ENCODE measurements at regions not wholly inside any gene's neighbourhood (a gene's known extent, or its start where the extent isn't known, plus 50 kb on each side); places are given as distances from the start of the nearest gene placed in this dataset.

GRCh38 chr12:88955531-88955930 is 375.3 kb upstream of the KITLG start:
- H3K4me1 ChIP-seq (ENCODE audit: control insufficient read depth in 1 of 2, insufficient read depth in 2 of 2, low read length in 2 of 2): no peaks in the 10 kb centered on the region
- no peak overlapping the region for H3K27ac ChIP-seq (ENCODE audit: low read length)
- H3K36me3 ChIP-seq (ENCODE audit: control insufficient read depth in 1 of 2, insufficient read depth in 2 of 2, low read length in 2 of 2): no peaks in the 10 kb centered on the region
- H3K4me3 ChIP-seq (ENCODE audit: low read depth in 1 of 2, low read length in 2 of 2): no peak overlapping the region
- no peaks in the 10 kb centered on the region for H3K9me3 ChIP-seq (ENCODE audit: control insufficient read depth in 1 of 2, low read length in 2 of 2)
- H3K27me3 ChIP-seq (ENCODE audit: low read depth, low read length): no peaks in the 10 kb centered on the region

GRCh38 chr12:88953029-88953586 is 372.8 kb upstream of the KITLG start:
- Histone ChIP-seq H3K36me3 (ENCODE audit: control insufficient read depth in 1 of 2, insufficient read depth in 2 of 2, low read length in 2 of 2) (no peaks in the 10 kb centered on the region), H3K4me1 (ENCODE audit: control insufficient read depth in 1 of 2, insufficient read depth in 2 of 2, low read length in 2 of 2) (no peaks in the 10 kb centered on the region)

GRCh38 chr12:88952562-88952942 is 372.3 kb upstream of the KITLG start:
- no peak overlapping the region for H3K4me3 ChIP-seq (ENCODE audit: low read depth in 1 of 2, low read length in 2 of 2)
- no peaks in the 10 kb centered on the region for H3K36me3 ChIP-seq (ENCODE audit: control insufficient read depth in 1 of 2, insufficient read depth in 2 of 2, low read length in 2 of 2)
- no peaks in the 10 kb centered on the region for H3K9me3 ChIP-seq (ENCODE audit: control insufficient read depth in 1 of 2, low read length in 2 of 2)
- no peak overlapping the region for H3K27ac ChIP-seq (ENCODE audit: low read length)
- H3K27me3 ChIP-seq (ENCODE audit: low read depth, low read length): no peaks in the 10 kb centered on the region
- no peaks in the 10 kb centered on the region for H3K4me1 ChIP-seq (ENCODE audit: control insufficient read depth in 1 of 2, insufficient read depth in 2 of 2, low read length in 2 of 2)

More at GRCh38 chr12:88953029-88953586, 372.8 kb upstream of the KITLG start:
- Histone ChIP-seq H3K27me3 (ENCODE audit: low read depth, low read length) (no peaks in the 10 kb centered on the region), H3K9me3 (ENCODE audit: control insufficient read depth in 1 of 2, low read length in 2 of 2) (no peaks in the 10 kb centered on the region), H3K4me3 (ENCODE audit: low read depth in 1 of 2, low read length in 2 of 2) (no peak overlapping the region), H3K27ac (ENCODE audit: low read length) (no peak overlapping the region)

GRCh38 chr12:88951860-88952561 is 371.7 kb upstream of the KITLG start:
- H3K9me3 ChIP-seq (ENCODE audit: control insufficient read depth in 1 of 2, low read length in 2 of 2): no peaks in the 10 kb centered on the region
- H3K27me3 ChIP-seq (ENCODE audit: low read depth, low read length): no peaks in the 10 kb centered on the region
- no peaks in the 10 kb centered on the region for H3K36me3 ChIP-seq (ENCODE audit: control insufficient read depth in 1 of 2, insufficient read depth in 2 of 2, low read length in 2 of 2)
- no peaks in the 10 kb centered on the region for H3K4me1 ChIP-seq (ENCODE audit: control insufficient read depth in 1 of 2, insufficient read depth in 2 of 2, low read length in 2 of 2)
- H3K4me3 ChIP-seq (ENCODE audit: low read depth in 1 of 2, low read length in 2 of 2): no peak overlapping the region
- no peak overlapping the region for H3K27ac ChIP-seq (ENCODE audit: low read length)

- Histone ChIP-seq H3K27me3 (ENCODE audit: low read depth, low read length) (no peaks in the 10 kb centered on the region), H3K4me1 (ENCODE audit: control insufficient read depth in 1 of 2, insufficient read depth in 2 of 2, low read length in 2 of 2) (no peaks in the 10 kb centered on the region), H3K9me3 (ENCODE audit: control insufficient read depth in 1 of 2, low read length in 2 of 2) (no peaks in the 10 kb centered on the region), H3K4me3 (ENCODE audit: low read depth in 1 of 2, low read length in 2 of 2) (no peak overlapping the region), H3K36me3 (ENCODE audit: control insufficient read depth in 1 of 2, insufficient read depth in 2 of 2, low read length in 2 of 2) (no peaks in the 10 kb centered on the region), H3K27ac (ENCODE audit: low read length) (no peak overlapping the region)
Measured at GRCh38 chr12:88951177-88951576, 370.9 kb upstream of the KITLG start.

- Histone ChIP-seq H3K9me3 (ENCODE audit: control insufficient read depth in 1 of 2, low read length in 2 of 2) (no peaks in the 10 kb centered on the region), H3K27me3 (ENCODE audit: low read depth, low read length) (no peaks in the 10 kb centered on the region), H3K36me3 (ENCODE audit: control insufficient read depth in 1 of 2, insufficient read depth in 2 of 2, low read length in 2 of 2) (no peaks in the 10 kb centered on the region), H3K4me1 (ENCODE audit: control insufficient read depth in 1 of 2, insufficient read depth in 2 of 2, low read length in 2 of 2) (peaks cover 0 to 4% of the 10 kb centered on the region in 2 donors), H3K27ac (ENCODE audit: low read length) (no peak overlapping the region), H3K4me3 (ENCODE audit: low read depth in 1 of 2, low read length in 2 of 2) (no peak overlapping the region)
Measured at GRCh38 chr12:88947486-88948043, 367.3 kb upstream of the KITLG start.

GRCh38 chr12:88946372-88946997 is 366.2 kb upstream of the KITLG start:
- Histone ChIP-seq H3K9me3 (ENCODE audit: control insufficient read depth in 1 of 2, low read length in 2 of 2) (no peaks in the 10 kb centered on the region), H3K4me1 (ENCODE audit: control insufficient read depth in 1 of 2, insufficient read depth in 2 of 2, low read length in 2 of 2) (peaks cover 0 to 4% of the 10 kb centered on the region in 2 donors), H3K27me3 (ENCODE audit: low read depth, low read length) (no peaks in the 10 kb centered on the region), H3K4me3 (ENCODE audit: low read depth in 1 of 2, low read length in 2 of 2) (no peak overlapping the region), H3K36me3 (ENCODE audit: control insufficient read depth in 1 of 2, insufficient read depth in 2 of 2, low read length in 2 of 2) (no peaks in the 10 kb centered on the region), H3K27ac (ENCODE audit: low read length) (peak overlapping the region; percentile 14)

- Histone ChIP-seq H3K9me3 (ENCODE audit: control insufficient read depth in 1 of 2, low read length in 2 of 2) (no peaks in the 10 kb centered on the region), H3K4me3 (ENCODE audit: low read depth in 1 of 2, low read length in 2 of 2) (no peak overlapping the region), H3K4me1 (ENCODE audit: control insufficient read depth in 1 of 2, insufficient read depth in 2 of 2, low read length in 2 of 2) (peaks cover 0 to 4% of the 10 kb centered on the region in 2 donors), H3K27me3 (ENCODE audit: low read depth, low read length) (no peaks in the 10 kb centered on the region), H3K36me3 (ENCODE audit: control insufficient read depth in 1 of 2, insufficient read depth in 2 of 2, low read length in 2 of 2) (no peaks in the 10 kb centered on the region), H3K27ac (ENCODE audit: low read length) (no peak overlapping the region)
Measured at GRCh38 chr12:88945051-88945732, 364.9 kb upstream of the KITLG start.

- Histone ChIP-seq H3K4me3 (ENCODE audit: low read depth in 1 of 2, low read length in 2 of 2) (no peak overlapping the region), H3K4me1 (ENCODE audit: control insufficient read depth in 1 of 2, insufficient read depth in 2 of 2, low read length in 2 of 2) (peaks cover 0 to 4% of the 10 kb centered on the region in 2 donors), H3K9me3 (ENCODE audit: control insufficient read depth in 1 of 2, low read length in 2 of 2) (no peaks in the 10 kb centered on the region), H3K36me3 (ENCODE audit: control insufficient read depth in 1 of 2, insufficient read depth in 2 of 2, low read length in 2 of 2) (no peaks in the 10 kb centered on the region), H3K27me3 (ENCODE audit: low read depth, low read length) (no peaks in the 10 kb centered on the region), H3K27ac (ENCODE audit: low read length) (no peak overlapping the region)
Measured at GRCh38 chr12:88944397-88944796, 364.1 kb upstream of the KITLG start.

- Histone ChIP-seq H3K4me3 (ENCODE audit: low read depth in 1 of 2, low read length in 2 of 2) (no peak overlapping the region), H3K27me3 (ENCODE audit: low read depth, low read length) (no peaks in the 10 kb centered on the region)
Measured at GRCh38 chr12:88940854-88941253, 360.6 kb upstream of the KITLG start.

GRCh38 chr12:88935856-88936255 is 355.6 kb upstream of the KITLG start:
- Histone ChIP-seq H3K27ac (ENCODE audit: low read length) (no peak overlapping the region), H3K36me3 (ENCODE audit: control insufficient read depth in 1 of 2, insufficient read depth in 2 of 2, low read length in 2 of 2) (no peaks in the 10 kb centered on the region), H3K9me3 (ENCODE audit: control insufficient read depth in 1 of 2, low read length in 2 of 2) (no peaks in the 10 kb centered on the region), H3K4me3 (ENCODE audit: low read depth in 1 of 2, low read length in 2 of 2) (no peak overlapping the region), H3K4me1 (ENCODE audit: control insufficient read depth in 1 of 2, insufficient read depth in 2 of 2, low read length in 2 of 2) (no peaks in the 10 kb centered on the region), H3K27me3 (ENCODE audit: low read depth, low read length) (no peaks in the 10 kb centered on the region)

More at GRCh38 chr12:88940854-88941253, 360.6 kb upstream of the KITLG start:
- H3K9me3 ChIP-seq (ENCODE audit: control insufficient read depth in 1 of 2, low read length in 2 of 2): no peaks in the 10 kb centered on the region
- peaks cover 0 to 1% of the 10 kb centered on the region in 2 donors for H3K4me1 ChIP-seq (ENCODE audit: control insufficient read depth in 1 of 2, insufficient read depth in 2 of 2, low read length in 2 of 2)
- H3K36me3 ChIP-seq (ENCODE audit: control insufficient read depth in 1 of 2, insufficient read depth in 2 of 2, low read length in 2 of 2): no peaks in the 10 kb centered on the region
- no peak overlapping the region for H3K27ac ChIP-seq (ENCODE audit: low read length)
